HG03469 (cell line): ENCODE measurements at regions not wholly inside any gene's neighbourhood (a gene's known extent, or its start where the extent isn't known, plus 50 kb on each side); places are given as distances from the start of the nearest gene placed in this dataset.
"Not testable (repeated sequence)": the region's sequence is repeated elsewhere in the genome, so short reads cannot be mapped to it uniquely, and the experiment has no call there.

Source experiments
- ATAC-seq: cut with Tn5 transposase; IDR thresholded peaks from one replicate; pipeline ENCODE4 v1.9.1; 2021; ENCODE audit warnings: mild to moderate bottlenecking, moderate library complexity, moderate number of reproducible peaks; ENCODE audit not compliant: unreplicated experiment

GRCh38 chr18:60209042-60209441 is 163.5 kb downstream of the MC4R start:
- ATAC-seq = no peak

DNA sequence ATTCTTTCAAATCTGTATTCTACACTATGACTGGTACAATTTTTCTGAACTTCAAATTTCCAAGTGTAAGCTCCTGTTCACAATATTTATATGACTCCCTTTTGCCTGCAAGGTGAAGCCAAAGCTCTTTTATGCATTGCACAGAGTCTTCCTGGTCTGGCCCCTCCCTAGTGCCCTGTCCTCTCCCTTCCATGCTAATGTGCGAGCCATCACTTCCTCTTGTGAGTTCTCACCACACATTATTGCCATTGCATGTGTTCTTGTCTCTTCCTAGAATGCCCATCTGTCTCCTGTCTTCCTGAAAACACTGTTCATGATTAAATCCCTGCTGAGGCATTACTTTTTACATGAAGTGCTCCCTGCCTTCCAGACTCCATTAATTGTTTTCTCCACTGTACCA is 169.9 kb downstream of the MC4R start:
- no peak for ATAC-seq

GRCh38 chr18:60200558-60200957 is 172.0 kb downstream of the MC4R start:
- ATAC-seq = no peak

GRCh38 chr18:60199505-60199904 is 173.1 kb downstream of the MC4R start:
- ATAC-seq = no peak

DNA sequence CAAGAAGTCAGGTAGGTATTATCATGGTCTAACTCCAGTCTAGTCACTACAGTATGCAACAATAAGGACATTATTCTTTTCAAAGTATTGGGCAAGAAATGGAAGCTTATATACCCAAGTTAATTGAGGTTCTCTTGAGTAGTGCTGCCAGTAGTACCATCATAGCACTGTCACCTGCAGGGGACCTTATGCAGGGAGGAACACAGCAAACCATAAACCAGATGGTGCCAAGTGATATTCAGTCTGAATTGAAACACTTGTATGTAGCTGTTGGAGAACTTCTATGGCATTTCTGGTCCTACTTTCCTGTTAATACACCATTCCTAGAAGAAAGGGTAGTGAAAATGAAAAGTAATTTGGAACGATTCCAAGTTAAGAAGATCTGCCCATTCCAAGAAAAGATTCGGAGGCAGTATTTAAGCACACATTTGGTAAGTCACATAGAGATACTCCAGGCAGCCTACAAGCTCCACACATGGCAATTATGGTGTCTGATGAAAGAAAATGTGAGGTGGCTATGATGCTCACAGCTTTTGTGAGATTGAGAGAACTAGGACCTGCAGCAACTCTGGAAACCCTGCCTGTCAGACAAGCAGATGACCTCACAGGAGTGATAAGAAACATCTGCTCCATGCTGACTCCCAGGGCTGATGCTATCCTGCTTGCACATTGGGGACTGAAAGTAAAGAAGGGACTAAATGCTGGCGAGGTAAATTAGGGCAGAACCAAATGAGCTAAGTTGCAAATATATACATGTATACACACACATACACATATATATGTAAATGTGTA is 174.7 kb downstream of the MC4R start:
- ATAC-seq = no peak

DNA sequence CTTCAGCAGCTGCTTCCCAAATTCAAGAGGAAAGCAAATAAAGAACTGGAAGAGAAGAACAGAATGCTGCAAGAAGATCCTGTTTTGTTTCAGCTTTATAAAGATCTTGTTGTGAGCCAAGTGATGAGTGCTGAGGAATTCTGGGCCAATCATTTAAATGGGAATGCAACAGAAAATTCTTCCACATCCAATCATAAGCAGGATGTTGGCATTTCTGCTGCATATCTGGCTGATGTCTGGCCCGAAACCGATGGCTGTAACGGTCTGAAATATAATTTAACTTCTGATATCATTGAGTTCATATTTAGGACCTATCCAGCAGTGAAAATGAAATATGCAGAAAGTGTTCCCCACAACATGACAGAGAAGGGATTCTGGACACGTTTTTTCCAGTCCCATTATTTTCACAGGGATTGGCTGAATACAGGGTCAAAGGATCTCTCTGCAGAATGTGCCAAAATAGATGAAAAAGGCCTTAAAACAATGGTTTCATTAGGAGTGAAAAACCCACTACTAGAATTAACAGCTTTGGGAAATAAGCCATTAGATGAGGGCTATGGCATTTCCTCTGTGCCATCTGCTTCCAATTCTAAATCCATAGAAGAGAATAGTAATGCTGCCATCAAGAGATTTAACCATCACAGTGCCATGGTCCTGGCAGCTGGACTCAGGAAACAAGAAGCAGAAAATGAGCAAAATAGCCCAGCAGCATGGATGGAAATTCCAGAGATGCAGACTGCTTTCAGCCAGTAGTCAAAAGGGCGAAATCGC is 175.6 kb downstream of the MC4R start:
- ATAC-seq = no peak

- no peak for ATAC-seq
These were observed 178.8 kb downstream of the MC4R start for GRCh38 chr18:60193780-60194179.

DNA sequence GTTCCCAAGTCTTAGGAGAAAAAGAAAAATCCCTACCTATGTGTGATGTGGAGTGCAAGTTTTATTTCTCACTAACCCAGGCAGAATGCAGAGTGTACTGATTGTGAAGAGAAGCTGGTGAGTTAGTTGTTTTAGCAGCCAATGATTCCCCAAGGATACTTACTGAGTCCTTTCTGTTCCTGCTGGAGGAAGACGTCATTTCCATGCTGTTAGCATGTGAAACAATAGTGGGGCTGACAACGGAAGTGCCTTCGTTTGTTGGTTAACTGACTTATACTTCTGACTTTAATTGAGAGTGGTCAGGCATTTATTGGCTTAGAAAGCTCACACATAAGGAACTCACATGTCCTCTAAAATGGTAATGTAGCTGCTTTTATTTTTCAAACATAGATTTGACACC is 180.6 kb downstream of the MC4R start:
- ATAC-seq = no peak

GRCh38 chr18:60189856-60190255 is 182.7 kb downstream of the MC4R start:
- ATAC-seq = no peak

DNA sequence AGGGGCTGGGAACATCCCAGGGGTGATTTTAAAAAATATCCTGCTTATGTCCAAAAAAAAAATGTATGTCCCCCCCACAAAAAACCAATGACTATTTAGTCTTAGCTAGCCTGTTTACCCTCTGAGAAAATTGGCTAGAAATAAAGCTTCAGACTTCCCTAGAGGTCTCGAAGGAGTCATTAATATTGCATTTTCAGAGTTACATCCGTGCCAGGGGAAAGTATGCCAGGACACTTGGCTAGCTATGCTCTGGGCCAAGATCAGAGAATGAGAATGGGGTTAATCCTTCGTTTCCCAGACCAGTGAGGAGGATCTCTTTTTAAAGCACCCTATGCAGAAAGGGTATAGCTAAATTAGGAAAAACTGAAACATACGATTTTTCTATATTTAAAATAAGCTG is 183.6 kb downstream of the MC4R start:
- ATAC-seq = no peak

DNA sequence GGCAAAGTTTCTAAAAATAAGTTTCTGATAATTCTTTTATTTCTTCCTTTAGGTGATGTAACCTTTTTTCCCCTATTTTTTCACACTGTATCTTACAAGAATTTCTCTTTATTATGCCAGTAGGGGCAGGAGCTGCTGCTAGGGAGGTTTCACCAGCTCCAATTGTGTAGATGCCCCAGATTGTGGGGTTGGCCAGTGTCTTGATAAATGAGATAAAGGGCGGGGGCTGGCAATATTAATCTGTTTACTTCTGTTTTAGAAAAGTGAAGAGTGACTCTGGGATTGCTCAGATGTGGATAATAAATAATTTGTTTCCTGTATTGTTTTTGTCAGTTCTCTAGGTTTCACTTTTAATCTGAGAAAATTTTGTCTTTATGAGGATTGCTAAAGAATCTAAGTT is 190.4 kb downstream of the MC4R start:
- ATAC-seq = no peak

DNA sequence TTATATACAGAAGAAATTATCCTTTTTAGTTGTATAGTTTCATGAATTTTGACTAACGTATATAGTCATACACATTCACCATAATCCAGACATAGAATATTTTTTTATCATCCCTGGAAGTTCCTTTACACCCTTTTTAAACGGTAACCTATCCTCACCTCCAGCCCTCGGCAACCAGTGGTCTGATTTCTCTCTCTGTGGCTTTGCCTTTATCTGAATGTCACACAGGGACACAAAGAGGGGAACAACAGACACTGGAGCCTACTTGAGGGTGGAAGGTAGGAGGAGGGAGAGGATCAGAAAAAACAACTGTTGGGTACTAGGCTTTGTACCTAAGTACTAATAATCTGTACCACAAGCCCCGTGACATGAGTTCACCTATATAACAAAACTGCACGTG is 191.9 kb downstream of the MC4R start:
- ATAC-seq = no peak

DNA sequence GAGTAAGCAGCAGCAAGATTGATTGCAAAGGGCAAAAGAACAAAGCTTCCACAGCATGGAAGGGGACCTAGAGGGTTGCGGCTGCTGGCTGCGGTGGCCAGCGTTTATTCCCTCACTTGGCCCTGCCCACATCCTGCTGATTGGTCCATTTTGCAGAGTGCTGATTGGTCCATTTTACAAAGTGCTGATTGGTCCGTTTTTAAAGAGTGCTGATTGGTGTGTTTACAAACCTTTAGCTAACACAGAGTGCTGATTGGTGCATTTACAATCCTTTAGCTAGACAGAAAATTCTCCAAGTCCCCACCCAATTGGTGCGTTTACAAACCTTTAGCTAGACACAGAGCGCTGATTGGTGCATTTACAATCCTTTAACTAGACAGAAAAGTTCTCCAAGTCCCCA is 194.4 kb downstream of the MC4R start:
- ATAC-seq = not testable (repeated sequence)

DNA sequence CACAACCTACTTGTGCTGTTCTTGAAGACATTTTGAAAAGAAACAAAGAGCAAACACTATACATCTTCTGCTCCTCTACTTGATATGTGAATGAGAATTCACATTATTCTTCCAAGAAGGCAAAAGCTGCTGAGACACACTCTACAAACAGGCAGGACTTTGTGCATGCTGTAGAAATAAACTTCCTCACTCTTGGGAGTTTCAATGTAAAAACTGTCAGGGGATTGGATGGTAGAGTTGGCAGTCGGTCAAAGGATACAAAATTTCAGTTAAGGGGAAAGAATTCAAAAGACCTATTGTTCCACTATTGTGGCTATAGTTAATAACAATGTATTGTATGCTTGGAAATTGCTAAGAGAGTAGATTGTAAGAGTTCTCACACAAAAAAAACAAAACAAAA is 196.3 kb downstream of the MC4R start:
- no peak for ATAC-seq

DNA sequence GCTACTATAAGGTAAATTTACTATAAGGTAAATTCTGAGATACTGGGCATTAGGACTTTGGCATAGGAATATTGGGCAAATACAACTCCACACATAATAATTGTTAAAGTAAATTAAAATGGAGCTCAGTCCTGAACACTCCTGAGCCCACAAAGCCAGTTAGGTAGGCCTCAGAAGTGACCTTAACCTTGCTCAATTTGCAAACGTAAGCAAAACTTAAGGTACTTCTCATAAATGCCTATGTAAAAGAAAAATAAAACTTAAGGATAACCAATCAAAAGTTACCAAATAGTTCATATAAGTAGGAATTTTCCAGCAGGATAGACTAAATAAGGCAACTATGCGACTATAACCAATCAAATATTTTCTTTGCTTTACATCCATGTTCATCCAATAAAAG is 197.7 kb downstream of the MC4R start:
- ATAC-seq = no peak

DNA sequence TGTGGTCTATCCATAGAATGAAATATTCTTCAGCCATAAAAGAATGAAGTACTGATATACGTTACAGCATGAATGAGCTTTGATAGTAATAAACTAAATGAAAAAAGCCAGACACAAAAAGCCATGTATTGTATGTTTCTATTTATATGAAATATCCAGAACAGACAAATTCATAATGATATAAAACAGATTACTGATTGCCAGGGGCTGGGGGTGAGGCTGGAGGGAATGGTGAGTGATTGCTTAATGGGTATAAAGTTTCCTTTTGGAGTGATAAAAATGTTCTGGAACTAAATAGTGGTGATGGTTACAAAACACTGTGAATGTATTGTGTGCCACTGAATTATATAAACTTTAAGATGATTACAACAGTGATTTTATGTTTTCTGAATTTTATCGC is 200.5 kb downstream of the MC4R start:
- no peak for ATAC-seq

GRCh38 chr18:60163622-60164021 is 209.0 kb downstream of the MC4R start:
- peak; percentile 80 for ATAC-seq

DNA sequence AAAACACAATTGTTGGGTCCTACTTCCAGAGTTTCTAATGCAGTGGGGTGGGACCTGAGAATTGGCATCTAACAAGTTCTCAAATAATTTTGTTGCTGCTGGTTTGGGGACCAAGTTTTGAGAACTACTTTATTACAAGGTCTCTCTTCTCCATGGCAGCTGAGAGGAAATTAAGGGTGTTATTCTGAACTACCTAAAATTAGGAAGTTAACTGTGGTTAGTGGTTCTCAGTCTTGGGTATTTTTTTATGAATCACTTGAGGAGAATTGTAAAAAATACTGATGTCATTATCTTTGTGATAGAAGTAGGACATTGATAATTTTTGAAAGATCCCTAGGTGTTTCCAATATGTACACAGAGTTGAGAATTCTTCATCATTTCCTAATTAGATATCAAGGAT is 210.2 kb downstream of the MC4R start:
- ATAC-seq = no peak

DNA sequence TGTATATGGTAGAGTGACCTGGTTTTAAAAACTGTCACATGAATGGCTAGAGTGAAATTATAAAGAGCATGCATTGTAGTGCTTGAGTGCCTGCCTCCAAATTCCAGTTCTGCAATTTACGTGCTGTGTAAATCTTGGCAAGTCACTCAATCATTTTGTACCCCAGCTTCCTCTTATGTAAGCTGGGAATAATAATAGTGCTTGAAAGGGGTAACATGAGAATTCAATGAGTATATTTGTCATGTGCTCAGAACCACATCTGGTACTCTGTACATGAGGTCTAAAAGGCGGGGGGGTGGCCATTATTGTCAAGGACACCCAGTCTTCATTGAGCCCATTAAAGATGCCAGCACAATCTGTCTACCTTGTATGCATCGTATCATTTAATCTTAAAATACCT is 214.8 kb downstream of the MC4R start:
- no peak for ATAC-seq

GRCh38 chr18:60153376-60153775 is 219.2 kb downstream of the MC4R start:
- no peak for ATAC-seq

GRCh38 chr18:60149316-60149715 is 223.3 kb downstream of the MC4R start:
- no peak for ATAC-seq

- ATAC-seq = no peak
These were observed 225.3 kb downstream of the MC4R start for GRCh38 chr18:60147323-60147722.
